ENCODE measurements at regions not wholly inside any gene's neighbourhood (a gene's known extent, or its start where the extent isn't known, plus 50 kb on each side); places are given as distances from the start of the nearest gene placed in this dataset.

- Mint-ChIP-seq H3K9me3 (no peaks in the 10 kb centered on the region), H3K27me3 (ENCODE audit: low read depth) (no peaks in the 10 kb centered on the region; the same call in 1 of the 2 replicates), H3K27ac (no peak overlapping the region; a peak in 1 of 7 replicates), H3K36me3 (ENCODE audit: insufficient read depth in 1 of 3, low read depth in 3 of 3) (no peaks in the 10 kb centered on the region; a peak in 1 of 7 replicates), H3K4me1 (peaks cover 0 to 7% of the 10 kb centered on the region in 2 experiments; a peak in 1 of 4 replicates), H3K4me3 (no peak overlapping the region)
- H3K9me3 ChIP-seq (ENCODE audit: control insufficient read depth, low read depth, low read length): no peaks in the 10 kb centered on the region
- H3K14ac ChIP-seq (ENCODE audit: insufficient read depth, low read length): no peak overlapping the region; the same call in 1 of the 2 replicates
- H3K18ac ChIP-seq (ENCODE audit: insufficient read length, low read depth, low read length): no peak overlapping the region
- no peak overlapping the region for H3K23ac ChIP-seq (ENCODE audit: insufficient read length, low read depth, low read length)
- H3K79me2 ChIP-seq (ENCODE audit: insufficient read depth, low read length): no peaks in the 10 kb centered on the region
- peak; percentile 22 for DNase-seq
- no peaks in the 10 kb centered on the region for H3K23me2 ChIP-seq (ENCODE audit: insufficient read length, low read depth, low read length, poor library complexity, severe bottlenecking)
- H3K4me2 ChIP-seq (ENCODE audit: insufficient read depth, insufficient read length, low read length): no peak overlapping the region
- no peak for TF ChIP-seq CTCF (conservative IDR thresholded peaks at IDR 0.05)
- H3K9ac ChIP-seq (ENCODE audit: extremely low read depth, insufficient read length, low read length): no peak overlapping the region
- WGBS (ENCODE audit: extremely low coverage, insufficient read length, low lambda C conversion rate): no CpG with 5 or more reads among the region's 26 CpGs
- no peak overlapping the region for H4K8ac ChIP-seq (replicated peaks; ENCODE audit: insufficient read length, low read depth, low read length)
- H2AFZ ChIP-seq (ENCODE audit: low read length): no peak overlapping the region
- no peak overlapping the region for H2BK15ac ChIP-seq (ENCODE audit: low read depth, low read length)
- H4K91ac ChIP-seq (ENCODE audit: insufficient read length, low read depth, low read length): no peak overlapping the region
- no peak overlapping the region for H2BK20ac ChIP-seq (ENCODE audit: low read depth, low read length, poor library complexity, severe bottlenecking)
- no peak overlapping the region for H2AK5ac ChIP-seq (ENCODE audit: insufficient read length, low read length)
- no peaks in the 10 kb centered on the region for H3K79me1 ChIP-seq (ENCODE audit: insufficient read depth, low read depth, low read length, poor library complexity, severe bottlenecking)
- no peak overlapping the region for H2BK5ac ChIP-seq (ENCODE audit: insufficient read length, low read length)
- no peaks in the 10 kb centered on the region for H3K27me3 ChIP-seq (ENCODE audit: insufficient read depth, low read length)
- peaks cover 2% of the 10 kb centered on the region for H4K20me1 ChIP-seq (ENCODE audit: control insufficient read depth, insufficient read depth, insufficient read length)
- H4K5ac ChIP-seq (ENCODE audit: insufficient read length, low read depth, low read length): no peak overlapping the region
- no peak overlapping the region for H2BK12ac ChIP-seq (ENCODE audit: insufficient read length, low read depth, low read length)
- no peak overlapping the region for H2BK120ac ChIP-seq (ENCODE audit: low read depth, low read length, poor library complexity, severe bottlenecking)
- no peak overlapping the region for H3T11ph ChIP-seq (ENCODE audit: low read length)
- no peak overlapping the region for H3K27ac ChIP-seq (ENCODE audit: insufficient read length, low read depth, low read length)
- no peak overlapping the region for H3K56ac ChIP-seq (ENCODE audit: insufficient read length, low read depth, low read length)
- no peaks in the 10 kb centered on the region for H3K4me1 ChIP-seq (ENCODE audit: insufficient read depth, low read length)
- no peak overlapping the region for H3K4ac ChIP-seq (ENCODE audit: low read depth, low read length)
Measured at GRCh38 chr10:42981358-42982236, 95.3 kb upstream of the RET start.

Measured in H9 (cell line).